ENCODE measurements at regions not wholly inside any gene's neighbourhood (a gene's known extent, or its start where the extent isn't known, plus 50 kb on each side); places are given as distances from the start of the nearest gene placed in this dataset.

DNA sequence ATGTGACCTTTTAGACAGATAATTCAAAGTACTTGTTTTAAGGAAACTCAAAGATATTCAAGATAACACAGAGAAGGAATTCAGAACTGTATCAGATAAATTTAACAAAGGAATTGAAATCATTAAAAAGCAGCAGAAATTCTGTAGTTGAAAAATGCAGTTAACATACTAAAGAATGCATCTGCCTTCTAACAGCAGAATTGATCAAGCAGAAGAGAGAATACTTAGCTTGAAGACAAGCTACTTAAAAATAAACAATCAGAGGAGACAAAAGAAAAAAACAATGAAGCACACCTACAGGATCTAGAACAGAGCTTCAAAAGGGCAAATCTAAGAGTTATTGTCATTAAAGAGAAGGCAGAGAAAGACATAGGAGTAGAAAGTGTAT, 123.0 kb upstream of the TET2 start:
- no peak for DNase-seq (ENCODE audit: extremely low read depth, low read depth)
- TF ChIP-seq, protein P1, sequence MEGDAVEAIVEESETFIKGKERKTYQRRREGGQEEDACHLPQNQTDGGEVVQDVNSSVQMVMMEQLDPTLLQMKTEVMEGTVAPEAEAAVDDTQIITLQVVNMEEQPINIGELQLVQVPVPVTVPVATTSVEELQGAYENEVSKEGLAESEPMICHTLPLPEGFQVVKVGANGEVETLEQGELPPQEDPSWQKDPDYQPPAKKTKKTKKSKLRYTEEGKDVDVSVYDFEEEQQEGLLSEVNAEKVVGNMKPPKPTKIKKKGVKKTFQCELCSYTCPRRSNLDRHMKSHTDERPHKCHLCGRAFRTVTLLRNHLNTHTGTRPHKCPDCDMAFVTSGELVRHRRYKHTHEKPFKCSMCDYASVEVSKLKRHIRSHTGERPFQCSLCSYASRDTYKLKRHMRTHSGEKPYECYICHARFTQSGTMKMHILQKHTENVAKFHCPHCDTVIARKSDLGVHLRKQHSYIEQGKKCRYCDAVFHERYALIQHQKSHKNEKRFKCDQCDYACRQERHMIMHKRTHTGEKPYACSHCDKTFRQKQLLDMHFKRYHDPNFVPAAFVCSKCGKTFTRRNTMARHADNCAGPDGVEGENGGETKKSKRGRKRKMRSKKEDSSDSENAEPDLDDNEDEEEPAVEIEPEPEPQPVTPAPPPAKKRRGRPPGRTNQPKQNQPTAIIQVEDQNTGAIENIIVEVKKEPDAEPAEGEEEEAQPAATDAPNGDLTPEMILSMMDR (IDR thresholded peaks at IDR 0.05; ENCODE audit: low read depth, low read length) = no peak

GRCh38 chr4:105025263-105026017, 121.2 kb upstream of the TET2 start:
- TF ChIP-seq, protein P1 (IDR thresholded peaks at IDR 0.05; ENCODE audit: low read depth, low read length) = no peak
- no peak for DNase-seq (ENCODE audit: extremely low read depth, low read depth)

GRCh38 chr4:105036991-105037390, 109.7 kb upstream of the TET2 start:
- DNase-seq (ENCODE audit: extremely low read depth, low read depth) = no peak
- TF ChIP-seq, protein P1 (IDR thresholded peaks at IDR 0.05; ENCODE audit: low read depth, low read length) = no peak

GRCh38 chr4:105042451-105042850, 104.2 kb upstream of the TET2 start:
- TF ChIP-seq, protein P1 (IDR thresholded peaks at IDR 0.05; ENCODE audit: low read depth, low read length) = no peak

GRCh38 chr4:105050896-105051295, 95.8 kb upstream of the TET2 start:
- TF ChIP-seq, protein P1 (IDR thresholded peaks at IDR 0.05; ENCODE audit: low read depth, low read length) = no peak
- no peak for DNase-seq (ENCODE audit: extremely low read depth, low read depth)

More at GRCh38 chr4:105042451-105042850, 104.2 kb upstream of the TET2 start:
- no peak for DNase-seq (ENCODE audit: extremely low read depth, low read depth)

DNA sequence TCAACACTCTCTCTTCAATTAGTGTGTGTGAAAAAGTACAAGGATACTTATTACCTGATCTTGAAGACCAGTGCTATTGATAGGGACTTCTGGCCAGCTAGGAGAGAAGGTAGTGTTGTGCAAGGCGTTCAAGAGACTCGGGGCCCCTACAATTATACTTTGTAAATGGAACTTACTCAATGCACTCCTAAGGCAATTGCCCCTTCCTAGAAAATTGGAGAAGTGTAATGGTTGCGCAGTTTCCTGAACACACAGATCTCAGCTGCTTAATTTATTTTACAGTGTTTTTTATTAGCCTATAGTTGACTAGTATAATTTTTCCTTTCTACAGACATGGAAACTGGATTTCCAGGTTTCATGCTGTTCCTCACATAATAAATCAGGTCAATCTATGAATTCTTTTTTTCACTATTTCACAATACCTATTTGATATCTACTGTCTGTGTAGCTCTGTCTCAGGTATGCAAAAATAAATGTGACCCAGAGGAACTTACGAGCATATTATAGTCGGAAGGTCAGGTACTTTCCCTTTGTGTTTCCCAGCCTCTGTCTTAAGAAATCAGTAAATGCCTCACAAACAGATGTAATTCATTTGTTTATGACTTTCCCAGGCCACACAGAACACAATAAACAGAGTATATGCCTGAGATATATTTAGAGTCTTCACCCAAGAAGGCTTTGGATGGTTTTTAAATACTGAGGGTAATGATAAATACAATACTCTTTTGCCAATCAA, 89.1 kb upstream of the TET2 start:
- TF ChIP-seq, protein P1 (IDR thresholded peaks at IDR 0.05; ENCODE audit: low read depth, low read length) = no peak
- DNase-seq (ENCODE audit: extremely low read depth, low read depth) = no peak

DNA sequence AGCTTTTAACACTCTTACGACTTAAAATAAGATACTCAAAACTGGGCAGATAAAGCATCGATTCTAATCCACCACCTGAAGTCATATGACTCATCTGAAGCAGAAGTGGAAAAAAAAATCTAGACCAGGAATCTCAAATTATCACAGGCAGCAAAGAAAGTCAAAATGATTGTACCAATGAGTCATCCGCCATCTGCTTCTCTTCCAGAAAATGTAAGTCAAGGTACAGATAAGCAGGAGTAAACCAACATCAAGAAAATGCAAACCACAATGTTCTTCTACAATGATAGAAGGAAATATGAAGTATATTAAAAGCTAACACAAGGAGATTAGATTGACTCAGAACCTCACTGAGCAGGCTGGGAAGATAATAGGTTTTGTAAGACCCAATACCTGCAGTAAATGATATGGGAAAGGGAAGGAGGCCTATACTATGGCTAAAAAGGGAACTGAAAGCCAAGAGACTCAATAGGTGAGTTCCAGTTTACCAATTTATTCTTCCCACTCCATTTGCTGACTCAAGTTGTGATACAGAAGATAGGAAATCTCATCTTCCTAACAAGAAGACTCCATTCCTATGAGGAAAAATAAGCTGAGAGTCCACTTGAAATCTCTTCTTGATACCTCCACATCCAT, 88.4 kb upstream of the TET2 start:
- DNase-seq (ENCODE audit: extremely low read depth, low read depth) = no peak
- TF ChIP-seq, protein P1 (IDR thresholded peaks at IDR 0.05; ENCODE audit: low read depth, low read length) = no peak

Data from AG09319 (cell line).